IMR-90 (cell line): ENCODE measurements at regions not wholly inside any gene's neighbourhood (a gene's known extent, or its start where the extent isn't known, plus 50 kb on each side); places are given as distances from the start of the nearest gene placed in this dataset.

Experiments
- ATAC-seq: fragments of 200-7000 bp; cut with Tn5 transposase; 2 replicates; pipeline ENCODE4 v1.9.1; 2020; ENCODE audit warnings: low read depth, mild to moderate bottlenecking, moderate library complexity
- BruUV-seq: library from RNA; stranded (reverse); fragments of 400-500 nt; replicated peaks from 2 replicates; lab custom pipeline; 2021; lab: Mats Ljungman, UMichigan
- CTCF ChIA-PET: fragments of 300-600 bp; formaldehyde crosslinking; extraction: SDS; loops from one replicate; lab custom pipeline; 2021; ENCODE audit warnings: antibody characterized with exemption; lab: Yijun Ruan, JAX
- POLR2A ChIA-PET: fragments of 300-600 bp; sonication (Branson Sonifier 250); formaldehyde crosslinking; loops from one replicate; lab custom pipeline; 2022; ENCODE audit warnings: antibody characterized with exemption; ENCODE audit not compliant: unreplicated experiment; lab: Charles Lee
- DNase-seq: peaks from one replicate; pipeline ENCODE4 v3.0.0; 2013
- H2AFZ ChIP-seq: replicated peaks from 2 replicates; pipeline ENCODE3; 2013; ENCODE audit warnings: low read length, mild to moderate bottlenecking; ENCODE audit not compliant: poor library complexity
- H2AK5ac ChIP-seq: 2 replicates; pipeline ENCODE4 v1.6.1; 2013; ENCODE audit warnings: low read depth, low read length, inconsistent platforms
- H2AK9ac ChIP-seq: replicated peaks from 2 replicates; pipeline ENCODE3; 2013; ENCODE audit warnings: mild to moderate bottlenecking, low read depth, low read length, moderate library complexity; ENCODE audit not compliant: poor library complexity
- H2BK120ac ChIP-seq: 2 replicates; pipeline ENCODE4 v1.6.1; 2013; ENCODE audit warnings: low read depth, low read length, inconsistent platforms
- H2BK15ac ChIP-seq: 3 replicates; pipeline ENCODE4 v1.6.1; 2013; ENCODE audit warnings: low read depth, low read length, inconsistent platforms
- H2BK20ac ChIP-seq: 2 replicates; pipeline ENCODE4 v1.6.1; 2013; ENCODE audit warnings: low read depth, mild to moderate bottlenecking, inconsistent platforms, low read length, moderate library complexity
- H2BK5ac ChIP-seq: 2 replicates; pipeline ENCODE4 v1.6.1; 2013; ENCODE audit warnings: mild to moderate bottlenecking, low read depth, low read length, inconsistent platforms; ENCODE audit not compliant: poor library complexity, severe bottlenecking
- H3K14ac ChIP-seq: replicated peaks from 2 replicates; pipeline ENCODE4 v1.6.1; 2013; ENCODE audit warnings: low read depth, low read length, inconsistent platforms
- H3K18ac ChIP-seq: 2 replicates; pipeline ENCODE4 v1.6.1; 2013; ENCODE audit warnings: low read depth, low read length, control low read depth
- H3K23ac ChIP-seq: 2 replicates; pipeline ENCODE4 v1.6.1; 2013; ENCODE audit warnings: low read depth, low read length, inconsistent platforms
- H3K27ac ChIP-seq: 2 replicates; pipeline ENCODE4 v1.5.1; 2013; ENCODE audit warnings: mild to moderate bottlenecking, control low read depth, low read length; ENCODE audit not compliant: insufficient read depth
- H3K27me3 ChIP-seq: 2 replicates; pipeline ENCODE4 v1.6.1; 2013; ENCODE audit warnings: low read length; ENCODE audit not compliant: control insufficient read depth, insufficient read depth
- H3K36me3 ChIP-seq: 2 replicates; pipeline ENCODE4 v1.6.1; 2013; ENCODE audit warnings: low read length, mixed read lengths; ENCODE audit not compliant: control insufficient read depth, insufficient read depth
- H3K4ac ChIP-seq: 2 replicates; pipeline ENCODE4 v1.6.1; 2013; ENCODE audit warnings: low read depth, low read length, inconsistent platforms
- H3K4me1 ChIP-seq: 2 replicates; pipeline ENCODE4 v1.6.1; 2013; ENCODE audit warnings: low read length, mixed read lengths; ENCODE audit not compliant: control insufficient read depth, insufficient read depth
- H3K4me2 ChIP-seq: 2 replicates; pipeline ENCODE4 v1.6.1; 2013; ENCODE audit warnings: low read depth, mild to moderate bottlenecking, control low read depth, low read length, moderate library complexity
- H3K4me3 ChIP-seq: 2 replicates; pipeline ENCODE4 v1.5.1; 2013; ENCODE audit warnings: low read depth, mild to moderate bottlenecking, control low read depth, low read length, moderate library complexity; ENCODE audit not compliant: insufficient read depth
- H3K56ac ChIP-seq: 2 replicates; pipeline ENCODE4 v1.6.1; 2013; ENCODE audit warnings: low read length, inconsistent platforms; ENCODE audit not compliant: insufficient read depth; ENCODE audit errors: extremely low read depth
- H3K79me1 ChIP-seq, 2 experiments: 2 replicates each; pipeline ENCODE4 v1.6.1; 2013; ENCODE audit warnings: low read length in 2 of 2, inconsistent platforms in 1 of 2, low read depth in 1 of 2
- H3K9ac ChIP-seq: 2 replicates; pipeline ENCODE4 v1.6.1; 2013; ENCODE audit warnings: low read depth, low read length, control low read depth
- H3K9me1 ChIP-seq: 2 replicates; pipeline ENCODE4 v1.6.1; 2013; ENCODE audit warnings: low read length, inconsistent platforms; ENCODE audit not compliant: insufficient read depth
- H3K9me3 ChIP-seq: 2 replicates; pipeline ENCODE4 v1.6.1; 2013; ENCODE audit warnings: low read length; ENCODE audit not compliant: control insufficient read depth, insufficient read depth
- H4K20me1 ChIP-seq: 2 replicates; pipeline ENCODE4 v1.6.1; 2013; ENCODE audit warnings: low read length, inconsistent platforms; ENCODE audit not compliant: insufficient read depth
- H4K5ac ChIP-seq: 2 replicates; pipeline ENCODE4 v1.6.1; 2013; ENCODE audit warnings: mild to moderate bottlenecking, low read depth, low read length, control low read depth
- H4K8ac ChIP-seq, 2 experiments: 2 replicates each; pipeline ENCODE4 v1.6.1; 2013; ENCODE audit warnings: low read depth in 2 of 2, low read length in 2 of 2, control low read depth in 1 of 2, inconsistent platforms in 1 of 2
- H4K91ac ChIP-seq: 2 replicates; pipeline ENCODE4 v1.6.1; 2013; ENCODE audit warnings: low read depth, low read length, inconsistent platforms; ENCODE audit not compliant: insufficient read depth
- BHLHE40 ChIP-seq: fragments of 150-350 bp; IDR thresholded peaks from 2 replicates; pipeline ENCODE4 v1.6.1; 2016; ENCODE audit warnings: mild to moderate bottlenecking, low read depth, low read length
- FOS ChIP-seq: fragments of 150-350 bp; IDR thresholded peaks from 2 replicates; pipeline ENCODE4 v1.6.1; 2016; ENCODE audit warnings: low read depth, low read length
- RCOR1 ChIP-seq: IDR thresholded peaks from 2 replicates; pipeline ENCODE4 v1.6.1; 2012; ENCODE audit warnings: mild to moderate bottlenecking, low read length, improper control_type of control experiment; ENCODE audit not compliant: insufficient replicate concordance
- WGBS, 2 experiments: methylation state at CpG; one replicate each; pipeline versions ENCODE4 v1.1.5 to v1.1.7; 2013; ENCODE audit warnings: missing lambda C conversion rate in 2 of 2; ENCODE audit not compliant: insufficient read length in 1 of 2; ENCODE audit errors: extremely low coverage in 2 of 2; 5-methylcytosine and 5-hydroxymethylcytosine counted together
- dilution Hi-C: fragments of 300-500 bp; cut with HindIII; formaldehyde crosslinking; loops from one replicate; pipeline ENCODE4 v1.14.3; 2018; ENCODE audit warnings: low sequenced_read_pairs; ENCODE audit not compliant: unreplicated experiment
- in situ Hi-C: fragments of 300-500 bp; cut with MboI; formaldehyde crosslinking; loops from 3 replicates; pipeline ENCODE4 v1.14.3; 2019; ENCODE audit warnings: low sequenced_read_pairs, inconsistent platforms, mixed read lengths
- intact Hi-C: fragments of 100-400 bp; cut with micrococcal nuclease; formaldehyde crosslinking; loops from 2 replicates; pipeline ENCODE4 v1.10.0; 2022

- POLR2A ChIA-PET: no interaction called here
- H3K79me1 ChIP-seq: no peaks in the 10 kb centered on the region
- H3K9me3 ChIP-seq: no peaks in the 10 kb centered on the region; the same call in none of the 2 replicates
- H3K4ac ChIP-seq: no peak overlapping the region
- H2AK9ac ChIP-seq: no peak overlapping the region
- no peak overlapping the region for H2AK5ac ChIP-seq
- no peak overlapping the region for H3K56ac ChIP-seq
- H3K9ac ChIP-seq: no peak overlapping the region
- no peaks in the 10 kb centered on the region for H3K9me1 ChIP-seq
- dilution Hi-C loops (no loop called here), in situ Hi-C loops (no loop called here), intact Hi-C loops (no loop called here)
- H4K20me1 ChIP-seq: no peaks in the 10 kb centered on the region
- H2BK5ac ChIP-seq: no peak overlapping the region
- H4K8ac ChIP-seq: no peak overlapping the region
- H3K36me3 ChIP-seq: no peaks in the 10 kb centered on the region
- H2BK20ac ChIP-seq: no peak overlapping the region
- H3K18ac ChIP-seq: no peak overlapping the region
- no TSS peak for BruUV-seq
- H4K5ac ChIP-seq: no peak overlapping the region
- no CpG with 5 or more reads among the region's 2 CpGs for WGBS, 2 experiments
- H2BK120ac ChIP-seq: no peak overlapping the region
- H3K23ac ChIP-seq: no peak overlapping the region
- H3K4me3 ChIP-seq: no peak overlapping the region
- TF ChIP-seq BHLHE40 (no peak), FOS (no peak), RCOR1 (no peak)
- no peak overlapping the region for H3K14ac ChIP-seq
- ATAC-seq (no peak), DNase-seq (no peak)
- H3K4me1 ChIP-seq: no peaks in the 10 kb centered on the region
- no peak overlapping the region for H4K91ac ChIP-seq
- H2BK15ac ChIP-seq: no peak overlapping the region
- CTCF ChIA-PET: no interaction called here
- no peak overlapping the region for H3K27ac ChIP-seq
- H2AFZ ChIP-seq: no peak overlapping the region
- no peak overlapping the region for H3K4me2 ChIP-seq
- no peaks in the 10 kb centered on the region for H3K27me3 ChIP-seq
Observed at GRCh38 chr18:30450927-30451326, 591.6 kb downstream of the DSC3 start.
